Ectodermal cell (in vitro differentiated cells): ENCODE measurements at regions not wholly inside any gene's neighbourhood (a gene's known extent, or its start where the extent isn't known, plus 50 kb on each side); places are given as distances from the start of the nearest gene placed in this dataset.

Experiments
- H3K27ac ChIP-seq: 2 replicates; pipeline ENCODE4 v1.7.0; 2013; ENCODE audit warnings: mild to moderate bottlenecking, low read depth, low read length; ENCODE audit not compliant: insufficient read depth, poor library complexity, severe bottlenecking
- H3K27me3 ChIP-seq: 2 replicates; pipeline ENCODE4 v1.7.0; 2013; ENCODE audit warnings: mild to moderate bottlenecking, low read length; ENCODE audit not compliant: insufficient read depth, control insufficient read depth, poor library complexity, severe bottlenecking
- H3K36me3 ChIP-seq: one replicate; pipeline ENCODE4 v1.7.0; 2013; ENCODE audit warnings: low read length; ENCODE audit not compliant: control insufficient read depth, insufficient read depth
- H3K4me1 ChIP-seq: one replicate; pipeline ENCODE4 v1.7.0; 2013; ENCODE audit warnings: low read length; ENCODE audit not compliant: control insufficient read depth, insufficient read depth
- H3K4me3 ChIP-seq: 2 replicates; pipeline ENCODE4 v1.7.0; 2013; ENCODE audit warnings: low read depth, low read length, control low read depth; ENCODE audit not compliant: insufficient read depth
- H3K9me3 ChIP-seq: 2 replicates; pipeline ENCODE4 v1.7.0; 2013; ENCODE audit warnings: mild to moderate bottlenecking, low read length, moderate library complexity; ENCODE audit not compliant: control insufficient read depth
- WGBS, 2 experiments: methylation state at CpG; one replicate each; pipeline ENCODE4 v1.1.7; 2013; ENCODE audit warnings: missing lambda C conversion rate in 2 of 2; 5-methylcytosine and 5-hydroxymethylcytosine counted together

- no peaks in the 10 kb centered on the region for H3K27me3 ChIP-seq
- no peaks in the 10 kb centered on the region for H3K4me1 ChIP-seq
- no peaks in the 10 kb centered on the region for H3K9me3 ChIP-seq
- no peaks in the 10 kb centered on the region for H3K36me3 ChIP-seq
- WGBS, 2 experiments, result 91 to 92% methylated on average over 13 of the region's 13 CpGs
- H3K4me3 ChIP-seq, result no peak overlapping the region
- H3K27ac ChIP-seq, result no peak overlapping the region
Measured at GRCh38 chr16:88283596-88283995, 99.2 kb upstream of the ZNF469 start.

GRCh38 chr16:88284101-88284500 is 98.7 kb upstream of the ZNF469 start:
- H3K9me3 ChIP-seq, result no peaks in the 10 kb centered on the region
- H3K27ac ChIP-seq, result no peak overlapping the region
- no peaks in the 10 kb centered on the region for H3K27me3 ChIP-seq
- 90 to 93% methylated on average over 9 of the region's 9 CpGs for WGBS, 2 experiments
- H3K4me3 ChIP-seq, result no peak overlapping the region
- H3K36me3 ChIP-seq, result no peaks in the 10 kb centered on the region
- H3K4me1 ChIP-seq, result no peaks in the 10 kb centered on the region

GRCh38 chr16:88284626-88285513 is 97.9 kb upstream of the ZNF469 start:
- Histone ChIP-seq H3K9me3 (no peaks in the 10 kb centered on the region), H3K27ac (no peak overlapping the region), H3K4me1 (no peaks in the 10 kb centered on the region), H3K27me3 (no peaks in the 10 kb centered on the region), H3K36me3 (no peaks in the 10 kb centered on the region), H3K4me3 (no peak overlapping the region)
- WGBS, 2 experiments, result 91 to 93% methylated on average over 20 of the region's 20 CpGs

GRCh38 chr16:88285514-88285822 is 97.3 kb upstream of the ZNF469 start:
- Histone ChIP-seq H3K36me3 (no peaks in the 10 kb centered on the region), H3K27ac (no peak overlapping the region), H3K9me3 (no peaks in the 10 kb centered on the region), H3K4me3 (no peak overlapping the region), H3K27me3 (no peaks in the 10 kb centered on the region), H3K4me1 (no peaks in the 10 kb centered on the region)
- WGBS, 2 experiments, result 90% methylated on average over 10 of the region's 10 CpGs

GRCh38 chr16:88286301-88286923 is 96.3 kb upstream of the ZNF469 start:
- no peak overlapping the region for H3K27ac ChIP-seq
- H3K4me1 ChIP-seq, result no peaks in the 10 kb centered on the region
- WGBS, 2 experiments, result 89 to 90% methylated on average over 10 of the region's 10 CpGs
- no peak overlapping the region for H3K4me3 ChIP-seq
- no peaks in the 10 kb centered on the region for H3K27me3 ChIP-seq
- H3K36me3 ChIP-seq, result no peaks in the 10 kb centered on the region
- no peaks in the 10 kb centered on the region for H3K9me3 ChIP-seq

- Histone ChIP-seq H3K27ac (no peak overlapping the region), H3K27me3 (no peaks in the 10 kb centered on the region), H3K9me3 (no peaks in the 10 kb centered on the region), H3K36me3 (no peaks in the 10 kb centered on the region), H3K4me3 (no peak overlapping the region), H3K4me1 (no peaks in the 10 kb centered on the region)
- WGBS, 2 experiments, result 91 to 92% methylated on average over 3 of the region's 3 CpGs
Measured at GRCh38 chr16:88287219-88287618, 95.5 kb upstream of the ZNF469 start.

- WGBS, 2 experiments, result 88 to 91% methylated on average over 3 of the region's 3 CpGs
- no peaks in the 10 kb centered on the region for H3K36me3 ChIP-seq
- no peaks in the 10 kb centered on the region for H3K27me3 ChIP-seq
- no peaks in the 10 kb centered on the region for H3K4me1 ChIP-seq
- no peak overlapping the region for H3K27ac ChIP-seq
- no peak overlapping the region for H3K4me3 ChIP-seq
- H3K9me3 ChIP-seq, result no peaks in the 10 kb centered on the region
Measured at GRCh38 chr16:88288303-88288702, 94.5 kb upstream of the ZNF469 start.

- H3K4me1 ChIP-seq, result no peaks in the 10 kb centered on the region
- no peak overlapping the region for H3K4me3 ChIP-seq
- no peaks in the 10 kb centered on the region for H3K36me3 ChIP-seq
- H3K27ac ChIP-seq, result no peak overlapping the region
- no peaks in the 10 kb centered on the region for H3K9me3 ChIP-seq
- 88 to 89% methylated on average over 3 of the region's 3 CpGs for WGBS, 2 experiments
- H3K27me3 ChIP-seq, result no peaks in the 10 kb centered on the region
Measured at GRCh38 chr16:88289001-88289400, 93.8 kb upstream of the ZNF469 start.

GRCh38 chr16:88289561-88289960 is 93.2 kb upstream of the ZNF469 start:
- H3K4me1 ChIP-seq, result no peaks in the 10 kb centered on the region
- no peak overlapping the region for H3K27ac ChIP-seq
- WGBS, 2 experiments, result 84 to 87% methylated on average over 5 of the region's 5 CpGs
- H3K36me3 ChIP-seq, result no peaks in the 10 kb centered on the region
- no peaks in the 10 kb centered on the region for H3K27me3 ChIP-seq
- no peak overlapping the region for H3K4me3 ChIP-seq
- no peaks in the 10 kb centered on the region for H3K9me3 ChIP-seq

GRCh38 chr16:88289968-88290401 is 92.8 kb upstream of the ZNF469 start:
- Histone ChIP-seq H3K27ac (no peak overlapping the region), H3K36me3 (no peaks in the 10 kb centered on the region), H3K27me3 (no peaks in the 10 kb centered on the region), H3K9me3 (no peaks in the 10 kb centered on the region), H3K4me1 (no peaks in the 10 kb centered on the region), H3K4me3 (no peak overlapping the region)
- WGBS, 2 experiments, result 92% methylated on average over 12 of the region's 12 CpGs
